Mesendoderm (in vitro differentiated cells): ENCODE measurements at regions not wholly inside any gene's neighbourhood (a gene's known extent, or its start where the extent isn't known, plus 50 kb on each side); places are given as distances from the start of the nearest gene placed in this dataset.

Experiments used
- DNase-seq: peaks from one replicate; pipeline ENCODE4 v3.0.0; 2013
- H2AK5ac ChIP-seq: 2 replicates; pipeline ENCODE4 v1.6.1; 2013; ENCODE audit warnings: low read length, inconsistent platforms
- H2BK120ac ChIP-seq: 2 replicates; pipeline ENCODE4 v1.6.1; 2013; ENCODE audit warnings: low read depth, mild to moderate bottlenecking, low read length, moderate library complexity, mixed read lengths
- H2BK15ac ChIP-seq: replicated peaks from 2 replicates; pipeline ENCODE4 v1.6.1; 2013; ENCODE audit warnings: low read depth, mild to moderate bottlenecking, moderate library complexity
- H2BK5ac ChIP-seq: 2 replicates; pipeline ENCODE4 v1.6.1; 2013; ENCODE audit warnings: low read length, inconsistent platforms
- H3K18ac ChIP-seq: 2 replicates; pipeline ENCODE4 v1.6.1; 2013; ENCODE audit warnings: mild to moderate bottlenecking, low read length, mixed read lengths
- H3K23ac ChIP-seq: one replicate; pipeline ENCODE4 v1.6.1; 2013; ENCODE audit warnings: low read length
- H3K27ac ChIP-seq: 2 replicates; pipeline ENCODE4 v1.5.1; 2013; ENCODE audit warnings: low read depth, mild to moderate bottlenecking, inconsistent platforms, low read length, moderate library complexity
- H3K27me3 ChIP-seq: 2 replicates; pipeline ENCODE4 v1.6.1; 2013; ENCODE audit warnings: low read length, control low read depth, mild to moderate bottlenecking, inconsistent platforms; ENCODE audit not compliant: insufficient read depth, poor library complexity
- H3K36me3 ChIP-seq: 2 replicates; pipeline ENCODE4 v1.6.1; 2013; ENCODE audit warnings: low read length, inconsistent platforms; ENCODE audit not compliant: control insufficient read depth, insufficient read depth
- H3K4ac ChIP-seq: one replicate; pipeline ENCODE4 v1.6.1; 2013; ENCODE audit warnings: low read depth, mild to moderate bottlenecking, low read length, moderate library complexity
- H3K4me1 ChIP-seq: 2 replicates; pipeline ENCODE4 v1.6.1; 2013; ENCODE audit warnings: low read depth, low read length, inconsistent platforms; ENCODE audit not compliant: control insufficient read depth
- H3K4me2 ChIP-seq: 2 replicates; pipeline ENCODE4 v1.6.1; 2013; ENCODE audit warnings: low read length
- H3K4me3 ChIP-seq: 2 replicates; pipeline ENCODE4 v1.5.1; 2013; ENCODE audit warnings: mild to moderate bottlenecking, low read length
- H3K56ac ChIP-seq: one replicate; pipeline ENCODE4 v1.6.1; 2013; ENCODE audit warnings: low read length
- H3K79me1 ChIP-seq: 2 replicates; pipeline ENCODE4 v1.6.1; 2013; ENCODE audit warnings: low read length, inconsistent platforms
- H3K79me2 ChIP-seq: 2 replicates; pipeline ENCODE4 v1.6.1; 2013; ENCODE audit warnings: mild to moderate bottlenecking, low read length; ENCODE audit not compliant: control insufficient read depth, insufficient read depth
- H3K9ac ChIP-seq: 2 replicates; pipeline ENCODE4 v1.6.1; 2013; ENCODE audit warnings: low read length, inconsistent platforms
- H4K5ac ChIP-seq: one replicate; pipeline ENCODE4 v1.6.1; 2013; ENCODE audit warnings: low read length
- H4K8ac ChIP-seq: one replicate; pipeline ENCODE4 v1.6.1; 2013; ENCODE audit warnings: low read depth, mild to moderate bottlenecking, control low read depth, low read length, moderate library complexity
- WGBS: extraction: QIAGEN DNeasy Blood & Tissue Kit; methylation state at CpG from one replicate; pipeline ENCODE4 v1.1.7; 2013; ENCODE audit warnings: low lambda C conversion rate, missing lambda C conversion rate; ENCODE audit not compliant: insufficient coverage; ENCODE audit errors: extremely low coverage; 5-methylcytosine and 5-hydroxymethylcytosine counted together

GRCh38 chr16:5865236-5865635 lies 767.6 kb upstream of the EEF2KMT start:
- H3K4me3 ChIP-seq: no peak overlapping the region
- H3K18ac ChIP-seq: no peak overlapping the region
- H3K79me1 ChIP-seq: no peaks in the 10 kb centered on the region
- H3K27ac ChIP-seq: no peak overlapping the region
- no peak overlapping the region for H4K5ac ChIP-seq
- H3K27me3 ChIP-seq: no peaks in the 10 kb centered on the region
- H4K8ac ChIP-seq: no peak overlapping the region
- H3K79me2 ChIP-seq: no peaks in the 10 kb centered on the region
- H3K4me2 ChIP-seq: no peak overlapping the region
- H3K56ac ChIP-seq: no peak overlapping the region
- no peak overlapping the region for H3K4ac ChIP-seq
- H3K36me3 ChIP-seq: no peaks in the 10 kb centered on the region
- H2BK15ac ChIP-seq: no peak overlapping the region
- no peak overlapping the region for H2AK5ac ChIP-seq
- H3K9ac ChIP-seq: no peak overlapping the region
- H3K4me1 ChIP-seq: peaks cover 3% of the 10 kb centered on the region
- no peak overlapping the region for H2BK5ac ChIP-seq
- no CpG with 5 or more reads among the region's 6 CpGs for WGBS
- no peak overlapping the region for H2BK120ac ChIP-seq
- no peak overlapping the region for H3K23ac ChIP-seq
- no peak for DNase-seq

DNA sequence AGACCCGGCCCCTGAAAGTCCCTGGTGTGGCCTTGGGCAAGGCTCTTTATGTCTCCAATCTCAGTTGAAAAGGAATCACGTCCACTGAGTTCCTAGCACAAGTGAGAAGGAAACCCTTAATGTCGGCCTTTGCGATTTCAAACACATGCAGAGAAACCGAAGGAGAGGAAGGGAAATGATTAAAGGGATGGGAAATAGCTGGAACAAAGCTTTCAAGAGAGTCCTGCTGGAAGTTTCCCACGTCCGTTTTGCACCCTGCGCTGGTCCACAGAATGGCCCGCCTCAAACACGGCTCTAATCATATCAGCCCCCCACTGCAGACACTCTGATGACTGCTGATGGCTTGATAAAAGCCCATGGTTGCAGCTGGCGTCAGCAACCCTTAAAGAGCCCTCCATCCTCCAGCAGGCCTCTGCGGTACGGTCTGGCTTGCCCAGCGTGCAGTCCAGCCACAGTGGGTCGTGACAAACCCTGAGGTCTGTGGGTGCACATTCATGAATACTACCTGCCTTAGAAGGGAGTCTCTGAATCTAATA lies 765.5 kb upstream of the EEF2KMT start:
- peaks cover 3% of the 10 kb centered on the region for H3K4me1 ChIP-seq
- H3K79me2 ChIP-seq: no peaks in the 10 kb centered on the region
- no peak overlapping the region for H3K27ac ChIP-seq
- H4K5ac ChIP-seq: no peak overlapping the region
- no peak overlapping the region for H2BK5ac ChIP-seq
- H3K9ac ChIP-seq: no peak overlapping the region
- no peak overlapping the region for H2BK15ac ChIP-seq
- H2BK120ac ChIP-seq: no peak overlapping the region
- no peaks in the 10 kb centered on the region for H3K27me3 ChIP-seq
- H3K56ac ChIP-seq: no peak overlapping the region
- no peak overlapping the region for H4K8ac ChIP-seq
- no peak overlapping the region for H2AK5ac ChIP-seq
- H3K79me1 ChIP-seq: no peaks in the 10 kb centered on the region
- WGBS: no CpG with 5 or more reads among the region's 15 CpGs
- H3K18ac ChIP-seq: no peak overlapping the region
- H3K4ac ChIP-seq: no peak overlapping the region
- no peak overlapping the region for H3K4me2 ChIP-seq
- DNase-seq: no peak
- H3K23ac ChIP-seq: no peak overlapping the region
- no peaks in the 10 kb centered on the region for H3K36me3 ChIP-seq
- H3K4me3 ChIP-seq: no peak overlapping the region

GRCh38 chr16:5862103-5862840 lies 764.7 kb upstream of the EEF2KMT start:
- no peak overlapping the region for H2BK120ac ChIP-seq
- WGBS: no CpG with 5 or more reads among the region's 16 CpGs

GRCh38 chr16:5861241-5861640 lies 763.6 kb upstream of the EEF2KMT start:
- Histone ChIP-seq H3K79me1 (no peaks in the 10 kb centered on the region), H3K56ac (no peak overlapping the region), H3K27me3 (no peaks in the 10 kb centered on the region), H2BK5ac (no peak overlapping the region), H3K18ac (no peak overlapping the region), H3K4me3 (no peak overlapping the region), H3K23ac (no peak overlapping the region), H3K27ac (no peak overlapping the region), H2BK15ac (no peak overlapping the region), H3K9ac (no peak overlapping the region), H4K8ac (no peak overlapping the region), H2BK120ac (no peak overlapping the region), H3K4me1 (peaks cover 3% of the 10 kb centered on the region), H3K36me3 (no peaks in the 10 kb centered on the region), H3K4me2 (no peak overlapping the region), H2AK5ac (no peak overlapping the region), H4K5ac (no peak overlapping the region), H3K79me2 (no peaks in the 10 kb centered on the region), H3K4ac (no peak overlapping the region)
- no CpG with 5 or more reads among the region's 5 CpGs for WGBS
- DNase-seq: no peak

More at GRCh38 chr16:5862103-5862840, 764.7 kb upstream of the EEF2KMT start:
- no peak overlapping the region for H3K4ac ChIP-seq
- H3K4me2 ChIP-seq: no peak overlapping the region
- no peaks in the 10 kb centered on the region for H3K79me2 ChIP-seq
- H2BK5ac ChIP-seq: no peak overlapping the region
- no peak overlapping the region for H3K27ac ChIP-seq
- H4K5ac ChIP-seq: no peak overlapping the region
- peak; percentile 51 for DNase-seq
- H2BK15ac ChIP-seq: no peak overlapping the region
- H3K4me3 ChIP-seq: no peak overlapping the region
- no peak overlapping the region for H3K23ac ChIP-seq
- H3K18ac ChIP-seq: no peak overlapping the region
- no peaks in the 10 kb centered on the region for H3K27me3 ChIP-seq
- H3K79me1 ChIP-seq: no peaks in the 10 kb centered on the region
- peaks cover 3% of the 10 kb centered on the region for H3K4me1 ChIP-seq
- no peak overlapping the region for H4K8ac ChIP-seq
- H2AK5ac ChIP-seq: no peak overlapping the region
- no peaks in the 10 kb centered on the region for H3K36me3 ChIP-seq
- no peak overlapping the region for H3K56ac ChIP-seq
- H3K9ac ChIP-seq: no peak overlapping the region

DNA sequence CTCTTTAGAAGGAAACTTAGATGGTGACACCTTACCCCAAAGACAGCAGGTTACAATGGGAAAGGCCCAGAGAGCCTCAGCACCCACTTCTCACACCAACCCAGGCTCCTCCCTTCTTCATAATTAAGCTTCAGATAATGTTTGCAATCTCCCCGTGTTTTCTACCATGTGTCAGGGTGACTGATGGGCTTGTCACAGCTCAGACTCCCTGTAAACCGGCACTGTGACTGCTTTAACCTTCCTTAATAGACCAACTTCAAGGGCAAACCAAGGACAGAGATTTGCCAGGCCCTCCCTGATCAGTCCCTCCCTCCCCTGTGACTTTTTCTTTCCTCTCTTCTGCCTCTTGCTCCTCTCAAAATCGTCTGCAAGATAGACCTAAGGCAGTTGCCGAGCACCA lies 760.6 kb upstream of the EEF2KMT start:
- Histone ChIP-seq H3K4me2 (no peak overlapping the region), H3K27me3 (no peaks in the 10 kb centered on the region), H2AK5ac (no peak overlapping the region), H2BK120ac (no peak overlapping the region), H2BK15ac (no peak overlapping the region), H3K9ac (no peak overlapping the region), H3K23ac (no peak overlapping the region), H3K36me3 (no peaks in the 10 kb centered on the region), H3K79me2 (no peaks in the 10 kb centered on the region), H4K8ac (no peak overlapping the region), H3K56ac (no peak overlapping the region), H3K4me1 (peaks cover 3% of the 10 kb centered on the region), H2BK5ac (no peak overlapping the region), H3K4me3 (no peak overlapping the region), H3K4ac (no peak overlapping the region), H4K5ac (no peak overlapping the region), H3K18ac (no peak overlapping the region), H3K27ac (no peak overlapping the region), H3K79me1 (no peaks in the 10 kb centered on the region)
- no CpG with 5 or more reads among the region's 4 CpGs for WGBS
- no peak for DNase-seq

- Histone ChIP-seq H3K4ac (no peak overlapping the region), H2AK5ac (no peak overlapping the region), H4K8ac (no peak overlapping the region), H3K79me2 (no peaks in the 10 kb centered on the region), H3K4me2 (no peak overlapping the region), H3K36me3 (no peaks in the 10 kb centered on the region), H3K9ac (no peak overlapping the region), H4K5ac (no peak overlapping the region), H3K4me3 (no peak overlapping the region), H3K23ac (no peak overlapping the region), H2BK120ac (no peak overlapping the region), H3K27me3 (no peaks in the 10 kb centered on the region), H3K56ac (no peak overlapping the region), H3K79me1 (no peaks in the 10 kb centered on the region), H2BK5ac (no peak overlapping the region), H3K27ac (no peak overlapping the region), H2BK15ac (no peak overlapping the region), H3K4me1 (no peaks in the 10 kb centered on the region), H3K18ac (no peak overlapping the region)
- WGBS: no CpG with 5 or more reads among the region's 5 CpGs
- DNase-seq: no peak
Observed at GRCh38 chr16:5854027-5854426, 756.4 kb upstream of the EEF2KMT start.
